OCI-LY3 (cell line): ENCODE measurements at regions not wholly inside any gene's neighbourhood (a gene's known extent, or its start where the extent isn't known, plus 50 kb on each side); places are given as distances from the start of the nearest gene placed in this dataset.

Experiments
- CTCF ChIP-seq: fragments of 200-600, 300-600 bp; sonication (generic); IDR thresholded peaks from 2 replicates; pipeline ENCODE4 v1.5.1; 2014; ENCODE audit warnings: antibody characterized with exemption, low read length, low read depth
- EZH2phosphoT487 ChIP-seq: fragments of 200-600 bp; shearing (Covaris generic); IDR thresholded peaks from 2 replicates; pipeline ENCODE4 v1.6.1; 2018; ENCODE audit warnings: antibody characterized with exemption, mixed run types, low read depth

DNA sequence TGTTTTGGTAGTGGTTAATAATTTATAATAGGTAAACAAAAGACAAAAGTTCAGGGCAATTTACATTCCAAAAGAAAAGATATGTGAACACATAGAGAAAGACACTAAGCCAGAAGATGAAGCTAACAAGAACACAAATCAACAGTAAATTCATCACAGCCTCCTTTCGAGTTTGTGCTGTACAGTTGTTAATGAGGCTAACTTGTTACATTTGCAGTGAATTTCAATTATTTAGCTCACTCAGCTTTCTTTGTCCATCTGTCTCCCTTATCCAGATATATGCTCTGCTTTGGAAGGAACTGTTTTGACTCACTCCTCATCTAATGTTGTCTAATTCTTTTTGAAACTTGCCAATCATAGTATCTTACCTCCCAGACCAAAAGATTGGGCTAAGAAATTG, 423.3 kb upstream of the OLFM3 start:
- TF ChIP-seq CTCF (no peak), EZH2phosphoT487 (no peak)
